ENCODE measurements at regions not wholly inside any gene's neighbourhood (a gene's known extent, or its start where the extent isn't known, plus 50 kb on each side); places are given as distances from the start of the nearest gene placed in this dataset.

DNA sequence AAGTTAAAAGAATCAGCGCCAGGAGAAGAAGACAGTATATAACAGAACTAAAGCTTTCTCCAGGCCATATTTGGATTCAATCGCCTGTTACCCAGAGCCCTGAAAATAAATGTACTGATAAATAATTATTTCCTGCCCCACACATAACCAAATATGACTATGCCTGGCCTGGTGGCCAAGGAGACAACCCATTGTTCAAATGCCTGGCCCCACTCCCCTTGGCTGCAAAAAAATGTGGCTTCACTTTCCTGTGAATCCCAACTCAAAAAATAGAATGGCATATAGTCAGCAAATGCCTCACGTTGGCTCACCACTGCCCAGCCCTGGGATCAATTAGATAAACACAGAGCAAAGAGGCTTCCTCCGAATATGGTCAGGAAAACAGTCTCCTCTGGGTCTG lies 472.1 kb downstream of the BCL11B start:
- no peak for DNase-seq (ENCODE audit: insufficient read length, low spot score)
- FAIRE-seq = no peak

DNA sequence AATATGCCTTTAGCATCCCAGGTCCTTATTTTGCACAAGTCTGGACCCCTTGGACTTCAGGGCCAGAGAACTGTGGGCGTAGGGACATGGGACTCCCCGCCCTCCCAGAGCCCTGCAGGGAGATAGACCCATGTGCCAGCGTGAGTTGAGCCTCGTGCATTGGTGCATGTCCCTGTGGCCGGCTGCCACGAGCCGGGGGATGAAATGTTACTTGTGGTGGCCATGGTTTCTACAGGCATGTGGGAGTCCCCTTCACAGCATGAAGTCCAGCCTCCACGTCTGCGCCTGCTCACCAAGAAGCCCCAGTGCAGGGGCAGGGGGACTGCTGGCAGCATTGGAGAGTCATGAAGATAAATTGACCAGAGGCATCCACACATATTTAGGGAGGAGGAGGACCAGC lies 470.0 kb downstream of the BCL11B start:
- FAIRE-seq = no peak
- no peak for DNase-seq (ENCODE audit: insufficient read length, low spot score)
- no peak for TF ChIP-seq POLR2A (IDR thresholded peaks at IDR 0.05; ENCODE audit: low read depth, low read length)
- TF ChIP-seq TAF1 (IDR thresholded peaks at IDR 0.05; ENCODE audit: low read depth, low read length) = no peak
- TF ChIP-seq PAX5 (IDR thresholded peaks at IDR 0.05; ENCODE audit: insufficient read depth, low read length, severe bottlenecking) = no peak
- no peak for TF ChIP-seq POLR2AphosphoS5 (IDR thresholded peaks at IDR 0.05; ENCODE audit: low read depth, low read length)
- no peak for TF ChIP-seq POU2F2 (IDR thresholded peaks at IDR 0.05; ENCODE audit: low read depth, low read length)
- TF ChIP-seq SPI1 (IDR thresholded peaks at IDR 0.05; ENCODE audit: low read depth, low read length) = no peak

More for the DNA sequence above, 472.1 kb downstream of the BCL11B start:
- no peak for TF ChIP-seq SPI1 (IDR thresholded peaks at IDR 0.05; ENCODE audit: low read depth, low read length)

DNA sequence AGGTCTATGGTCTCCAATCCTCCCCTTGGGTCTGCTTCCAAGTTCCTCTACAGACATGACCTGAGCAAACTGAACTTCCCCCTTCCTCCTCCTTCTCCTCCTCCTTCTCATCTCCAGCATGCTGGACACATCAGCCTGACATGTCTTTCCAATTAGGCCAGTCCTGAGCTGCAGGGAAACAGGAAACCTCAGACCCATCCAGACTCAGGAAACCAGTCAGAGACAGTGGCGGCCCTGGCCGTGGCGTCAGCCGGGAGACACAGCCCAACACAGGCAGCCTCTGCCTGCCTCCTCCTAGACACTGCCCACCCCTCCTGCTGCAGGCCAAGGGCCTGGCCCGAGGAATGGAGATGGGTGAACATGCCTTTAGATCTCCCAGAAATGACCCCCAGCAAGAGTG lies 468.8 kb downstream of the BCL11B start:
- no peak for FAIRE-seq
- DNase-seq (ENCODE audit: insufficient read length, low spot score) = no peak
- no peak for TF ChIP-seq POLR2AphosphoS5 (IDR thresholded peaks at IDR 0.05; ENCODE audit: low read depth, low read length)
- no peak for TF ChIP-seq POLR2A (IDR thresholded peaks at IDR 0.05; ENCODE audit: low read depth, low read length)
- TF ChIP-seq TAF1 (IDR thresholded peaks at IDR 0.05; ENCODE audit: low read depth, low read length) = no peak
- no peak for TF ChIP-seq SPI1 (IDR thresholded peaks at IDR 0.05; ENCODE audit: low read depth, low read length)
- no peak for TF ChIP-seq PAX5 (IDR thresholded peaks at IDR 0.05; ENCODE audit: insufficient read depth, low read length, severe bottlenecking)
- no peak for TF ChIP-seq POU2F2 (IDR thresholded peaks at IDR 0.05; ENCODE audit: low read depth, low read length)

DNA sequence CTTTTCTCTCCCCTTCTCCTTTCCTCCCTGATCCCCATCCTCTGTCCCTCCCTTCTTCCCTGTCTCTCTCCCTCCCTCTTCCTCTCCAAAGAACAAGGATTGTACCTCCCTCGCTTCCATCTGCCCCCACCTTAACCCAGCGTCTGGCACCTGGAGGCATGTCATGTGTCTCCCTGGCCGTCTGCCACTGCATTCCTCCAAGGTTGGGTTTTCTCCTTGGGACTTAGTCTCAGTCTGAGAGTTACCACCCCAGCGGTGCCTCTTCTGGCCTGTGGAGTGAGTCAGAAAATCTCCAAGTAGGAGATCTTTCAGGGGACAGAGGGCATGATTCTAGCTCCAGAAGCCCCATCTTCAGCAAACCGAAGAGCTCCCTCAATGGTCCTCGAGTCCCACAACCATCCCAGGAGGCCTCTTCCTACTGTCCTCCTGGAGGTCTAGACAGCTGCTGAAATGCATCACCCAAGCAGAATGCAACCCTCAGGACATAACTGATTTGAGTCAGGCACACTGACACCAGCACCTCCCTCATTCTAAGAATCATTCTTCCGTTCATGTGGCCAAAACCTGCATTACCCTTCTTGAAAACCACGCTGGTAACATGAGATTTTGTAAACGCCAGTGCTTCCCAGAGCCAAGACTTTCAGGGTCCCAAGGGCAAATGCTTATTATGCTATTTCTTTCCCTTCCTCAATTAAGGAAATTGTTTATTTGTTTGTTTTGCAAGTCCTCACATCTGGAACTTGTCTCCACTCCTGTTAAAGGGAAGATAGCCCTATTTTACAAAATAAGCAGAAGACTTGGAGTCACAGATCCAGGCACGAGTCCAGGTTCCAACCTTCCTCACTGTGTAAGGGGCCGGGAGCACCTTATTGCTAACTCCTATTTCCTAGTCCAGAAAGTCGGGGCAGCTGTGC lies 463.2 kb downstream of the BCL11B start:
- TF ChIP-seq SPI1 (IDR thresholded peaks at IDR 0.05; ENCODE audit: low read depth, low read length) = no peak
- FAIRE-seq = no peak
- DNase-seq (ENCODE audit: insufficient read length, low spot score) = no peak

DNA sequence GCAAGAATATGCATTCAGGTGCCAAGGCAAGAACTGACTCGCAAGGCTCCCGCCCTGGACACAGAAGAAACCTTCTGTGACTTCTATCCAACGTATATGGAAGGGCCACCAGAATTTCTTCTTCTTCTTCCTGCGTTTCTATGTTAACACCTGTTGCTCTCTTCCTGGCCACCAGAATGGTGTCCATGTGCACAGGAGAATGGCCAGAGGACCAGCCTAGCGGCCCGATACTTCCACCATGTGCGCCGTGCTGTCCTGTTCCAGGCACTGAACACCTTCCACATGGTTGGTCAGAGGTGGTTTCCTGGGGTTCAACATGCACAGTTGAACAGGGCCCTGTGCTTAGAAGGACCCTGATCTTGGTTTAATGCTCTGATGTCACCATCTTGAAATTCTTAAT lies 455.8 kb downstream of the BCL11B start:
- FAIRE-seq (no peak), DNase-seq (ENCODE audit: insufficient read length, low spot score) (no peak)
- no peak for TF ChIP-seq PAX5 (IDR thresholded peaks at IDR 0.05; ENCODE audit: insufficient read depth, low read length, severe bottlenecking)
- TF ChIP-seq SPI1 (IDR thresholded peaks at IDR 0.05; ENCODE audit: low read depth, low read length) = no peak
- no peak for TF ChIP-seq POLR2A (IDR thresholded peaks at IDR 0.05; ENCODE audit: low read depth, low read length)
- no peak for TF ChIP-seq TAF1 (IDR thresholded peaks at IDR 0.05; ENCODE audit: low read depth, low read length)
- no peak for TF ChIP-seq POLR2AphosphoS5 (IDR thresholded peaks at IDR 0.05; ENCODE audit: low read depth, low read length)
- no peak for TF ChIP-seq POU2F2 (IDR thresholded peaks at IDR 0.05; ENCODE audit: low read depth, low read length)

DNA sequence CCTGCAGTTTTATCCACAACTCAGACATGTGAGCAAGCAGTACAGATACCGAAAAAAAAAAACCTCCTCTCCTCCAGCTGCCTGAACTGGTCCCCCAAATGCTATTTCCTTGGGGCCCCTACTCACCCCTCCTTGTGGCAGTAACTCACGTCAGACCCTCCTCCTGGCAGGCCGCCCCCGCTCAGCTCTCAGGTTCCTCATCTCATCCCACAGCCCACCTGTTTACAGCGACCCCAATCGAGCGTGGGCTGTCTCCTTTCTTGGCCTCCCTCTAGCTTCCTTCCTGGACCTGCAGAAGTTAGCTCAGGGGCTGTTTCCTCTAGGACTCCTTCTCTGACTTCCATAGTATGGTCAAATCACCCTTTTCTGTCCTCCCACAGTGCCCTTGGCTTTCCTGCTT lies 455.3 kb downstream of the BCL11B start:
- DNase-seq (ENCODE audit: insufficient read length, low spot score) = no peak
- FAIRE-seq = no peak
- TF ChIP-seq POU2F2 (IDR thresholded peaks at IDR 0.05; ENCODE audit: low read depth, low read length) = no peak
- TF ChIP-seq PAX5 (IDR thresholded peaks at IDR 0.05; ENCODE audit: insufficient read depth, low read length, severe bottlenecking) = no peak
- TF ChIP-seq POLR2AphosphoS5 (IDR thresholded peaks at IDR 0.05; ENCODE audit: low read depth, low read length) = no peak
- TF ChIP-seq POLR2A (IDR thresholded peaks at IDR 0.05; ENCODE audit: low read depth, low read length) = no peak
- no peak for TF ChIP-seq TAF1 (IDR thresholded peaks at IDR 0.05; ENCODE audit: low read depth, low read length)
- TF ChIP-seq SPI1 (IDR thresholded peaks at IDR 0.05; ENCODE audit: low read depth, low read length) = no peak

DNA sequence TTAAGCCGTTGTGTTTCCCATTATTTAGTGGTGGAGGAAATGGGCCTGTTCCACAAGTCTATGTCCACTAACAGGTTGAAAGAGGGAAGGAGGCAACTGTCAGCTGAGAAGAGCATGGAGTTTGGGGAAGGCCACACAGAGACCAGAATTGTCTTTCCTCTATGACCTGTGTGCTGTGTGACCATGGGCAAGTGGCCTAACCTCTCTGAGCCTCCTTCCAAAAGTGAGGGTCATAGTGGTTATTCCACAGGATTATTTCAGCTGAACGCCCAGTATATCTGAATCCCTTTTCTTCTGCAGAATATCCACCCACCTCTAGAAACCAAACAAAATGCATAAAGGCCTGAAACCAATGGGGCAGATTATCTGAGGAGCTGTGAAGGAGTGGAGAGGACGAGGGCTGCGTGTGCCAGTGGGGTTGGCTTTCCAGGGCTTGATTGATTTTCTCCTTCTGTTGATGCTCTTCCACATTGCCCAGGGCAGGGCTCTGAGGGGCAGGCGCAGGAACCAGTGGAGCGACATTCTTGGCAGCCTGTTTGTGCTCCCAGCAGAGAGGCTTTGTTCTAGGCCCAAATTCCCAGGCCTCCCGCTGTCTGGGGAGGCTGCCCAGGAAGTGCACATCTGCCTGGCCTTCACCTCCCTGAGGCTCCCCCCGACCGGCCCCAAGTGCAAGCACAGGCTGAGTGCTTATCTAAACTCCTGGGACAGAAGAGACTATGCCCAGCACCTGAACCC lies 452.7 kb downstream of the BCL11B start:
- no peak for DNase-seq (ENCODE audit: insufficient read length, low spot score)
- TF ChIP-seq POU2F2 (IDR thresholded peaks at IDR 0.05; ENCODE audit: low read depth, low read length) (no peak), POLR2AphosphoS5 (IDR thresholded peaks at IDR 0.05; ENCODE audit: low read depth, low read length) (no peak), PAX5 (IDR thresholded peaks at IDR 0.05; ENCODE audit: insufficient read depth, low read length, severe bottlenecking) (no peak), TAF1 (IDR thresholded peaks at IDR 0.05; ENCODE audit: low read depth, low read length) (no peak)
- FAIRE-seq = no peak

DNA sequence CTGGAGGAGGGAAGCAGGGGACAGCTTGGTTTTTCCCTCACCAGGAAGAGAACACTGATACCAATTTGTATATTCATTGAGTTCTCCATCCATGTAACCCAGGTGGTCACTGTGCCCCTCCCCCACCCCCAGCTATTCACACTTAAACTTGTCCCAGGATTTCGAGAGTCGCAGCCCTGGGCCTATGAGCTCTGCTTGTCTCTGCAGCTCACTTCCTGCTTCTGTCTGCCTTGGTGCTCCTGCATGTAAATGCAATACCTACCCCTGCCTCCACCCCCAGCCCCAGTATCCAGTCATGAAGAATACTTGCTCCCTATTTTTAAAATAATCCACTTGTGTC lies 452.2 kb downstream of the BCL11B start:
- no peak for FAIRE-seq
- no peak for TF ChIP-seq POLR2A (IDR thresholded peaks at IDR 0.05; ENCODE audit: low read depth, low read length)
- no peak for TF ChIP-seq TAF1 (IDR thresholded peaks at IDR 0.05; ENCODE audit: low read depth, low read length)
- TF ChIP-seq POLR2AphosphoS5 (IDR thresholded peaks at IDR 0.05; ENCODE audit: low read depth, low read length) = no peak
- no peak for TF ChIP-seq SPI1 (IDR thresholded peaks at IDR 0.05; ENCODE audit: low read depth, low read length)
- DNase-seq (ENCODE audit: insufficient read length, low spot score) = no peak

DNA sequence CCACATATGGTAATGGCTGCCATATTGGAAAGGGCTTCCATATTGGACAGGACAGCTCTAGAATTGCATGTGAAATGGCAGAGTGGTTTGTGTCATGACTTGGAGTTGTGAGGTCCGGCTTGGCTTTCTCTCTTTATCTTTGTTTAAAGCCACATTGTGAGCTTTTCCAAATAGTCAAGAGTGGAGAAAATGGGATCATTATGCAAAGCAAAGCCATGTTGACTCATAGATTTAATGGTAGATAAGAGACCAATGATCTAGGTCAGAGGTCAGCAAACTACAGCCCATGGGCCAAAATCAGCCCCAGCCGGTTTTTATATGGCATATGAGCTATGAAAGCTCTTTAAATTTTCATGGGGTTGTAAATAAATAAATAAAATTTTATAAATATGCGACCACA lies 449.1 kb downstream of the BCL11B start:
- FAIRE-seq = no peak
- no peak for DNase-seq (ENCODE audit: insufficient read length, low spot score)
- TF ChIP-seq POU2F2 (IDR thresholded peaks at IDR 0.05; ENCODE audit: low read depth, low read length) = no peak
- no peak for TF ChIP-seq POLR2AphosphoS5 (IDR thresholded peaks at IDR 0.05; ENCODE audit: low read depth, low read length)
- no peak for TF ChIP-seq POLR2A (IDR thresholded peaks at IDR 0.05; ENCODE audit: low read depth, low read length)
- TF ChIP-seq TAF1 (IDR thresholded peaks at IDR 0.05; ENCODE audit: low read depth, low read length) = no peak
- TF ChIP-seq PAX5 (IDR thresholded peaks at IDR 0.05; ENCODE audit: insufficient read depth, low read length, severe bottlenecking) = no peak

DNA sequence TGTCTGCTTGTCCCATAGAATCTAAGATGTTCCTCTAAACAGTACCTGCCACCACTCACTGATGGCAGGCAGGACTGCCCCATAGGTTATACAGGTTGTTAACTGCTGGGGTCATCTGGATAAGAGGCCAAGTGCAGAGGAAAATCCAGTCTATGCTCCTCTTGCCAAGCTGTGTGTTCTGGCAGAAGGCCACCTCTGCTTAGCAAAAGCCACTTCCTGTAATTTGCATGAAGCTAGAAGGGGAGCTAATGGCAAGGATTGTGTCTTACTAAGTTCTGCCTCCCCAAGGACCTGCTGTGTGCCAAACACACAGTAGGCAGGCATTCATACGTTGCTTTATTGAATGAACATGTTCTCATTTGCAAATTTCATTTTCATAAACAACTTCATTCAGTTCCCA lies 445.4 kb downstream of the BCL11B start:
- no peak for FAIRE-seq

More for the DNA sequence above, 445.4 kb downstream of the BCL11B start:
- no peak for TF ChIP-seq SPI1 (IDR thresholded peaks at IDR 0.05; ENCODE audit: low read depth, low read length)
- no peak for TF ChIP-seq POLR2AphosphoS5 (IDR thresholded peaks at IDR 0.05; ENCODE audit: low read depth, low read length)
- no peak for TF ChIP-seq TAF1 (IDR thresholded peaks at IDR 0.05; ENCODE audit: low read depth, low read length)
- no peak for TF ChIP-seq POU2F2 (IDR thresholded peaks at IDR 0.05; ENCODE audit: low read depth, low read length)
- TF ChIP-seq POLR2A (IDR thresholded peaks at IDR 0.05; ENCODE audit: low read depth, low read length) = no peak
- DNase-seq (ENCODE audit: insufficient read length, low spot score) = no peak

All from GM12891 (cell line).